Ovary (tissue), 3 donors: ENCODE measurements at regions not wholly inside any gene's neighbourhood (a gene's known extent, or its start where the extent isn't known, plus 50 kb on each side); places are given as distances from the start of the nearest gene placed in this dataset.

Source experiments
- EP300 ChIP-seq: sonication (generic); formaldehyde crosslinking; IDR thresholded peaks from one replicate; pipeline ENCODE4 v1.6.1; 2017; ENCODE audit warnings: antibody characterized with exemption
- POLR2A ChIP-seq: fragments of 450-650 bp; IDR thresholded peaks from one replicate; pipeline ENCODE4 v1.6.1; 2017; ENCODE audit warnings: antibody characterized with exemption, mild to moderate bottlenecking, moderate library complexity
- TF ChIP-seq, protein P1 (sequence below), 3 donors: fragments of 450-650 bp in 2 of 3; fragments of 200-600 bp in 1 of 3; IDR thresholded peaks; one replicate each; pipeline versions ENCODE4 v1.5.1 to v1.8.0; 2016 to 2022; ENCODE audit warnings: antibody characterized with exemption in 3 of 3, mild to moderate bottlenecking in 1 of 3
- donor health status: DM: no; HTN: no; CAD: no.

DNA sequence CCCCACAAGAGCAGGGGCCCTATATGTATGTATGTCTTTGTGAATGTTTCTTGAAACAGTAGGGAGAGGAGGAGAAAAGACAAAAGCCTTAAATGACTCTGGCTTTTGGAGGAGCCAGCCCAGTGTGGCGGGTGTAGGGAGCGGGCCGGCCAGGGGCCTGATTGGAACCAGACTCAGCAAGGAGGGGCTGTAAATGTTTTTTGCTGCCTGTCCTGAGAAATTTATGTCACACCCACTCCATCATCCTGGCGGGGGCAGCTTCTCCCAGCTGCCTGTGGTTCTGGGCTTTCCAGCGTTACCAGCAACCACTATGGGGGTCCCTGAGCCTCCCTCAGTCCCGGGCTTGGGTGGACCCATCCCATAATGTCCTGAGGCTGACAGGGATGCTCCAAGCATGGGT is 130.8 kb downstream of the PJA1 start:
- TF ChIP-seq, protein P1, sequence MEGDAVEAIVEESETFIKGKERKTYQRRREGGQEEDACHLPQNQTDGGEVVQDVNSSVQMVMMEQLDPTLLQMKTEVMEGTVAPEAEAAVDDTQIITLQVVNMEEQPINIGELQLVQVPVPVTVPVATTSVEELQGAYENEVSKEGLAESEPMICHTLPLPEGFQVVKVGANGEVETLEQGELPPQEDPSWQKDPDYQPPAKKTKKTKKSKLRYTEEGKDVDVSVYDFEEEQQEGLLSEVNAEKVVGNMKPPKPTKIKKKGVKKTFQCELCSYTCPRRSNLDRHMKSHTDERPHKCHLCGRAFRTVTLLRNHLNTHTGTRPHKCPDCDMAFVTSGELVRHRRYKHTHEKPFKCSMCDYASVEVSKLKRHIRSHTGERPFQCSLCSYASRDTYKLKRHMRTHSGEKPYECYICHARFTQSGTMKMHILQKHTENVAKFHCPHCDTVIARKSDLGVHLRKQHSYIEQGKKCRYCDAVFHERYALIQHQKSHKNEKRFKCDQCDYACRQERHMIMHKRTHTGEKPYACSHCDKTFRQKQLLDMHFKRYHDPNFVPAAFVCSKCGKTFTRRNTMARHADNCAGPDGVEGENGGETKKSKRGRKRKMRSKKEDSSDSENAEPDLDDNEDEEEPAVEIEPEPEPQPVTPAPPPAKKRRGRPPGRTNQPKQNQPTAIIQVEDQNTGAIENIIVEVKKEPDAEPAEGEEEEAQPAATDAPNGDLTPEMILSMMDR (IDR thresholded peaks at IDR 0.05) = no peak
- TF ChIP-seq POLR2A (no peak), EP300 (no peak)
